Erythroblast (primary cell): ENCODE measurements at regions not wholly inside any gene's neighbourhood (a gene's known extent, or its start where the extent isn't known, plus 50 kb on each side); places are given as distances from the start of the nearest gene placed in this dataset.

Source experiments
- GATA1 ChIP-seq: IDR thresholded peaks from 2 replicates; pipeline ENCODE4 v1.6.1; 2011; ENCODE audit warnings: low read depth, mild to moderate bottlenecking, control low read depth, low read length, moderate library complexity
- POLR2A ChIP-seq: IDR thresholded peaks from 2 replicates; pipeline ENCODE4 v1.6.1; 2011; ENCODE audit warnings: mild to moderate bottlenecking, low read length

DNA sequence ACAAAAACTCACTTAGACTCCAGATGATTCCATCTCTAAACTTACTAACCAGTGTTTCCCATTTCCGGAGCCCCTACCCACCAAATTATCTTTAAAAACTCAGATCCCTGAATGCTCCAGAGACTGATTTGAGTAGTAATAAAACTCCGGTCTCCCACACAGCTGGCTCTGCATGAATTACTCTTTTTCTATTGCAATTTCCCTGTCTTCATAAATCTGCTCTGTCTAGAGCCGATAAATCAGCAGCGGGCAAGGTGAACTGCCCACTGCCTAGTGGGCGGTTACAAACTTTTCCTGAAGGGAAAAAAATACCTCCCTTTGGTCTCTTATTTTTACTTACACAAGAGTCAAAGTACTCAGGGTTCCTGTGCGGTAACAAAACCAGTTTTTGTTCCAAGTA is 624.4 kb upstream of the RORB start:
- TF ChIP-seq POLR2A: no peak
- no peak for TF ChIP-seq GATA1
